ENCODE measurements at regions not wholly inside any gene's neighbourhood (a gene's known extent, or its start where the extent isn't known, plus 50 kb on each side); places are given as distances from the start of the nearest gene placed in this dataset.
A peak's percentile ranks its signal among the peaks of the same experiment; 100 is the strongest.

DNA sequence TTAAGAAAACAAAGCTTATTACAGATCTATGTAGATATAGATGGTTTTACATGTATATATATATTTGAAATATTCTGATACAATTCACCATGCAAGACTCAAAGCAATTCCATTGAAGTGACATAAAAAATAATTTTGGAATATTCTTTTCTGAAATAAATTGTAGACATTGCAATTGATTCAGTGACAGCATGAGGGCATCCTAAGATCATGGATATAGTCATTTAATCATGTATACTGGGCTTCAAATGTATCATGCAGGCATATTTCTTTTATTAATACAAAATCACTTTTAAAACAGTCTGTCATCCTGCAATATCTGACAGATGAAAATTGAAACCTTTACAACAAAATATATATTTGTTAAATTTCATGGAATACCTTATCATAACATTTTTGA, 286.7 kb upstream of the SLITRK6 start:
- Histone ChIP-seq H3K36me3 (ENCODE audit: low read depth) (no peaks in the 10 kb centered on the region), H3K79me2 (ENCODE audit: low read depth) (no peaks in the 10 kb centered on the region), H3K9me2 (ENCODE audit: insufficient read depth) (no peaks in the 10 kb centered on the region), H3K4me3 (no peak overlapping the region), H3K4me1 (replicated peaks; ENCODE audit: insufficient read depth) (no peaks in the 10 kb centered on the region), H3F3A (ENCODE audit: insufficient read depth, low read depth) (no peaks in the 10 kb centered on the region), H3K4me2 (no peak overlapping the region), H3K9me3 (ENCODE audit: insufficient read depth, low read depth) (no peaks in the 10 kb centered on the region), H2AFZ (no peak overlapping the region), H3K27ac (no peak overlapping the region), H4K20me1 (ENCODE audit: insufficient read depth) (no peaks in the 10 kb centered on the region), H3K27me3 (ENCODE audit: insufficient read depth, low read depth) (no peaks in the 10 kb centered on the region)
- no peak for DNase-seq
- no TSS peak for BruUV-seq (replicated peaks)
- intact Hi-C loops (cut with micrococcal nuclease; ENCODE audit: unreplicated experiment): loop anchor here (10.0 kb wide), 2 partner anchors 379 to 1189 kb away; no protein-coding TSS in a partner anchor
- ChIA-PET CTCF (no interaction called here), POLR2A (ENCODE audit: unreplicated experiment) (no interaction called here)
- no peak for TF ChIP-seq EZH2 (IDR thresholded peaks at IDR 0.05; ENCODE audit: low read depth)
- TF ChIP-seq, protein P1, sequence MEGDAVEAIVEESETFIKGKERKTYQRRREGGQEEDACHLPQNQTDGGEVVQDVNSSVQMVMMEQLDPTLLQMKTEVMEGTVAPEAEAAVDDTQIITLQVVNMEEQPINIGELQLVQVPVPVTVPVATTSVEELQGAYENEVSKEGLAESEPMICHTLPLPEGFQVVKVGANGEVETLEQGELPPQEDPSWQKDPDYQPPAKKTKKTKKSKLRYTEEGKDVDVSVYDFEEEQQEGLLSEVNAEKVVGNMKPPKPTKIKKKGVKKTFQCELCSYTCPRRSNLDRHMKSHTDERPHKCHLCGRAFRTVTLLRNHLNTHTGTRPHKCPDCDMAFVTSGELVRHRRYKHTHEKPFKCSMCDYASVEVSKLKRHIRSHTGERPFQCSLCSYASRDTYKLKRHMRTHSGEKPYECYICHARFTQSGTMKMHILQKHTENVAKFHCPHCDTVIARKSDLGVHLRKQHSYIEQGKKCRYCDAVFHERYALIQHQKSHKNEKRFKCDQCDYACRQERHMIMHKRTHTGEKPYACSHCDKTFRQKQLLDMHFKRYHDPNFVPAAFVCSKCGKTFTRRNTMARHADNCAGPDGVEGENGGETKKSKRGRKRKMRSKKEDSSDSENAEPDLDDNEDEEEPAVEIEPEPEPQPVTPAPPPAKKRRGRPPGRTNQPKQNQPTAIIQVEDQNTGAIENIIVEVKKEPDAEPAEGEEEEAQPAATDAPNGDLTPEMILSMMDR (conservative IDR thresholded peaks at IDR 0.05): 0 out of 2 replicates have a peak, but pooled peaks have one; percentile 33

GRCh38 chr13:86082121-86082520, 282.9 kb upstream of the SLITRK6 start:
- H3K27me3 ChIP-seq (ENCODE audit: insufficient read depth, low read depth): no peaks in the 10 kb centered on the region
- no peaks in the 10 kb centered on the region for H3K79me2 ChIP-seq (ENCODE audit: low read depth)
- no peak for DNase-seq
- no peaks in the 10 kb centered on the region for H3K4me1 ChIP-seq (replicated peaks; ENCODE audit: insufficient read depth)
- H3K4me3 ChIP-seq: no peak overlapping the region
- H2AFZ ChIP-seq: no peak overlapping the region
- no peaks in the 10 kb centered on the region for H4K20me1 ChIP-seq (ENCODE audit: insufficient read depth)
- H3K9me3 ChIP-seq (ENCODE audit: insufficient read depth, low read depth): no peaks in the 10 kb centered on the region
- H3K27ac ChIP-seq: no peak overlapping the region
- POLR2A ChIA-PET (ENCODE audit: unreplicated experiment): no interaction called here
- BruUV-seq (replicated peaks): no TSS peak
- no peaks in the 10 kb centered on the region for H3F3A ChIP-seq (ENCODE audit: insufficient read depth, low read depth)
- intact Hi-C loops (cut with micrococcal nuclease; ENCODE audit: unreplicated experiment): loop anchor here (10.0 kb wide), 2 partner anchors 383 to 1193 kb away; no protein-coding TSS in a partner anchor
- CTCF ChIA-PET: no interaction called here
- H3K9me2 ChIP-seq (ENCODE audit: insufficient read depth): no peaks in the 10 kb centered on the region
- no peak for TF ChIP-seq EZH2 (IDR thresholded peaks at IDR 0.05; ENCODE audit: low read depth)
- TF ChIP-seq, protein P1 (conservative IDR thresholded peaks at IDR 0.05): no peak
- H3K4me2 ChIP-seq: no peak overlapping the region
- H3K36me3 ChIP-seq (ENCODE audit: low read depth): no peaks in the 10 kb centered on the region

DNA sequence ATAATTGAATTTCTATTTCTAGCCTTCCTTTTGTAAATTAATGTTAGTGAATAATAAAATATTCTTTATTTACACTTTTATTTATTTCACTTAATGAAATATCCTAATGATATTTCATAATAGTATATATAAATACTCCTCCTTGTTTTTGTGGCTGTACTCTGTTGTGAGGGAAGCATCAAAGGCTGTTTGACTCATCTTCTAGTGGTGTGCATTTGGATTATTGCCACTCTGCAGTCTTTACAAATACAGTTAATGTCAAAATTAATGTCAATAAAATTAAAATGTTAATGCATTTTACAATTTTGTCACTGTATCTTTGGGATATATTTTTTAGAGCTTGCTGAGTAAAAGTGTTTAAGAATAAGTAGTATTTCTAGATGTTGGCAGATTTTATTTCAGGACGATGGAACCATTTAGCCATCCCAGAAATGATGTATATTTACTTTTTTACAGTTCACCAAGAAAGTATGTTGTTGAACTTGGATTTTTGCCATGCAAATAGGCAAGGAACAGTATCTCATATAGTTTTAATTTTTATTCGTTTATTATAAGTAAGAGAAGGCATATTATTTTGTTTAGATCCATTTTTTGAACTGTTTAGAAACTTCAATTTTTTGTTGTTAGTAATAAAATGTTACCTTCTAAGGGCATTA, 281.2 kb upstream of the SLITRK6 start:
- H3K4me3 ChIP-seq: no peak overlapping the region
- no TSS peak for BruUV-seq (replicated peaks)
- no peaks in the 10 kb centered on the region for H3K36me3 ChIP-seq (ENCODE audit: low read depth)
- ChIA-PET CTCF (interaction anchor here (0.6 kb wide), 1 partner anchor 1690 kb away, joined by 3 read pairs; no protein-coding TSS in a partner anchor), POLR2A (ENCODE audit: unreplicated experiment) (no interaction called here)
- no peak for DNase-seq
- TF ChIP-seq EZH2 (IDR thresholded peaks at IDR 0.05; ENCODE audit: low read depth): no peak
- TF ChIP-seq, protein P1 (conservative IDR thresholded peaks at IDR 0.05): no peak
- H2AFZ ChIP-seq: no peak overlapping the region
- intact Hi-C loops (cut with micrococcal nuclease; ENCODE audit: unreplicated experiment): loop anchor here (10.0 kb wide), 2 partner anchors 384 to 1194 kb away; no protein-coding TSS in a partner anchor
- no peaks in the 10 kb centered on the region for H3K27me3 ChIP-seq (ENCODE audit: insufficient read depth, low read depth)
- H3K4me2 ChIP-seq: no peak overlapping the region
- no peaks in the 10 kb centered on the region for H3F3A ChIP-seq (ENCODE audit: insufficient read depth, low read depth)
- H3K27ac ChIP-seq: no peak overlapping the region
- H3K9me2 ChIP-seq (ENCODE audit: insufficient read depth): no peaks in the 10 kb centered on the region
- no peaks in the 10 kb centered on the region for H3K4me1 ChIP-seq (replicated peaks; ENCODE audit: insufficient read depth)
- H3K9me3 ChIP-seq (ENCODE audit: insufficient read depth, low read depth): no peaks in the 10 kb centered on the region
- no peaks in the 10 kb centered on the region for H4K20me1 ChIP-seq (ENCODE audit: insufficient read depth)
- no peaks in the 10 kb centered on the region for H3K79me2 ChIP-seq (ENCODE audit: low read depth)

Measured in PC-9 (cell line).